Ovary (tissue), 7 donors: ENCODE measurements at regions not wholly inside any gene's neighbourhood (a gene's known extent, or its start where the extent isn't known, plus 50 kb on each side); places are given as distances from the start of the nearest gene placed in this dataset.

ENCODE experiments used
- DNase-seq, 5 donors: peaks; one replicate each; pipeline ENCODE4 v3.0.0-alpha.2; 2019 to 2020
- H3K27ac ChIP-seq, 2 donors: fragments of 200-600 bp; one replicate each; pipeline versions ENCODE4 v1.5.1 to v1.8.0; 2019 to 2022
- H3K27me3 ChIP-seq: fragments of 200-600 bp; one replicate; pipeline ENCODE4 v1.8.0; 2022
- H3K36me3 ChIP-seq: fragments of 200-600 bp; sonication (generic); one replicate; pipeline ENCODE4 v1.5.1; 2019
- H3K4me1 ChIP-seq: one replicate; pipeline ENCODE4 v1.8.1; 2013; ENCODE audit warnings: mild to moderate bottlenecking, moderate library complexity; ENCODE audit not compliant: insufficient read depth
- H3K4me3 ChIP-seq: fragments of 200-600 bp; sonication (generic); one replicate; pipeline ENCODE4 v1.5.1; 2017
- H3K9me3 ChIP-seq, 2 donors: fragments of 200-600 bp in 1 of 2; sonication (generic) in 1 of 2; one replicate each; pipeline versions ENCODE4 v1.5.1 to v1.8.1; 2013 to 2019; ENCODE audit warnings: mild to moderate bottlenecking in 1 of 2, moderate library complexity in 1 of 2
- EP300 ChIP-seq: sonication (generic); formaldehyde crosslinking; IDR thresholded peaks from one replicate; pipeline ENCODE4 v1.6.1; 2017; ENCODE audit warnings: antibody characterized with exemption
- POLR2A ChIP-seq: fragments of 450-650 bp; IDR thresholded peaks from one replicate; pipeline ENCODE4 v1.6.1; 2017; ENCODE audit warnings: antibody characterized with exemption, mild to moderate bottlenecking, moderate library complexity
- WGBS, 3 donors: extraction: QIAGEN DNeasy Blood & Tissue Kit in 1 of 3; methylation state at CpG; one replicate each; pipeline versions ENCODE4 v1.1.5 to v1.1.7; 2013 to 2017; 5-methylcytosine and 5-hydroxymethylcytosine counted together
- intact Hi-C, 4 donors: fragments of 100-400 bp; cut with DNase I; formaldehyde crosslinking; loops; one replicate each; pipeline versions ENCODE4 v1.11.0 to v1.15.1; 2022 to 2023
- TF ChIP-seq, protein P1 (sequence below), 3 donors: fragments of 450-650 bp in 2 of 3; fragments of 200-600 bp in 1 of 3; IDR thresholded peaks; one replicate each; pipeline versions ENCODE4 v1.5.1 to v1.8.0; 2016 to 2022; ENCODE audit warnings: antibody characterized with exemption in 3 of 3, mild to moderate bottlenecking in 1 of 3
- donor health status: DM: no; HTN: no; CAD: no; lungs with moderate emphysema.
- donor health status: DM: no; HTN: no; CAD: no.
- donor health status: Bipolar disorder and iron deficiency.
- donor health status: DM: no; HTN: no; CAD: no.
- donor health status: DM: yes; HTN: yes; CAD: no.

GRCh38 chr6:41451039-41451438 lies 95.1 kb upstream of the FOXP4 start:
- intact Hi-C loops = no loop called here
- DNase-seq = no peak
- Histone ChIP-seq H3K27ac (peak overlapping the region in 1 of 2 donors; percentile 67), H3K4me3 (no peak overlapping the region), H3K27me3 (no peaks in the 10 kb centered on the region), H3K4me1 (peaks cover 9% of the 10 kb centered on the region), H3K36me3 (no peaks in the 10 kb centered on the region), H3K9me3 (no peaks in the 10 kb centered on the region)
- WGBS, 3 donors = 50% methylated on average over 9 of the region's 9 CpGs
- TF ChIP-seq POLR2A = no peak
- no peak for TF ChIP-seq EP300
- TF ChIP-seq, protein P1, sequence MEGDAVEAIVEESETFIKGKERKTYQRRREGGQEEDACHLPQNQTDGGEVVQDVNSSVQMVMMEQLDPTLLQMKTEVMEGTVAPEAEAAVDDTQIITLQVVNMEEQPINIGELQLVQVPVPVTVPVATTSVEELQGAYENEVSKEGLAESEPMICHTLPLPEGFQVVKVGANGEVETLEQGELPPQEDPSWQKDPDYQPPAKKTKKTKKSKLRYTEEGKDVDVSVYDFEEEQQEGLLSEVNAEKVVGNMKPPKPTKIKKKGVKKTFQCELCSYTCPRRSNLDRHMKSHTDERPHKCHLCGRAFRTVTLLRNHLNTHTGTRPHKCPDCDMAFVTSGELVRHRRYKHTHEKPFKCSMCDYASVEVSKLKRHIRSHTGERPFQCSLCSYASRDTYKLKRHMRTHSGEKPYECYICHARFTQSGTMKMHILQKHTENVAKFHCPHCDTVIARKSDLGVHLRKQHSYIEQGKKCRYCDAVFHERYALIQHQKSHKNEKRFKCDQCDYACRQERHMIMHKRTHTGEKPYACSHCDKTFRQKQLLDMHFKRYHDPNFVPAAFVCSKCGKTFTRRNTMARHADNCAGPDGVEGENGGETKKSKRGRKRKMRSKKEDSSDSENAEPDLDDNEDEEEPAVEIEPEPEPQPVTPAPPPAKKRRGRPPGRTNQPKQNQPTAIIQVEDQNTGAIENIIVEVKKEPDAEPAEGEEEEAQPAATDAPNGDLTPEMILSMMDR (IDR thresholded peaks at IDR 0.05) = no peak

DNA sequence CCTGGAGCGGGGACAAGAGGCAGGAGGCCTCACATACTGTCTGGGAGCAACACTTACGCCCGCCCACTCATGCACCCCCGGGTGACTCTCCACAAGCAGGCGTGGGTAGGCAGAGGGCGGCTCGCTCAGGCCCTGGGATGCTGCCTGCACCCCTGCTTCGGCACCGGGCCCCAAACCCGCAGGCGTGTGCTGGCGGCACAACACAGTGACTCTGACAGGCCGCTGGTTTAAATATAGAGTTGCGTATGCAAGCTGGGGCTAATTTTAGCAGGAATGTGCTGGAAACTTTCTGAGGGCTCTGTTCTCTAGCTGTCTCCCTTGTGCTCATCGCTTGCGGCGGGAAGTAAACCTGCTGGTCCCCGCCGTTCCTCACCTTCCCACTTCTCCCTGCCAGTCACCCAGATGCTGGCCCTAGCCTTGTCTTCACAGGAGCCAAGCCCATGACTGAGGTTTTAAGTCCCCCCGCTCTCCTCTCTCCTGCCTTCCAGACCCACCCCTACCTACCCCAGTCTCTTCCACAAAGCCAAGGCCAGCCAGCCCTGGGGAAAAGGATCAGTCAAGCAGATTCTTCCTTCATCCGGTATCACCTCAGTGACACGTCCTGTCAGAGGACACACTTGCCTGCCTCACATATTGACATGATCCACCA lies 94.5 kb upstream of the FOXP4 start:
- H3K27me3 ChIP-seq = no peaks in the 10 kb centered on the region
- TF ChIP-seq POLR2A (no peak), EP300 (no peak)
- TF ChIP-seq, protein P1 (IDR thresholded peaks at IDR 0.05) = no peak
- no peak overlapping the region for H3K4me3 ChIP-seq
- H3K4me1 ChIP-seq = peaks cover 9% of the 10 kb centered on the region
- intact Hi-C loops = no loop called here
- H3K36me3 ChIP-seq = no peaks in the 10 kb centered on the region
- peak; percentile 17 to 51 (median 40) for DNase-seq
- WGBS, 3 donors = 26 to 38% (median 30%) methylated on average over 22 of the region's 22 CpGs
- H3K27ac ChIP-seq = peak overlapping the region in 1 of 2 donors; percentile 67
- no peaks in the 10 kb centered on the region for H3K9me3 ChIP-seq

DNA sequence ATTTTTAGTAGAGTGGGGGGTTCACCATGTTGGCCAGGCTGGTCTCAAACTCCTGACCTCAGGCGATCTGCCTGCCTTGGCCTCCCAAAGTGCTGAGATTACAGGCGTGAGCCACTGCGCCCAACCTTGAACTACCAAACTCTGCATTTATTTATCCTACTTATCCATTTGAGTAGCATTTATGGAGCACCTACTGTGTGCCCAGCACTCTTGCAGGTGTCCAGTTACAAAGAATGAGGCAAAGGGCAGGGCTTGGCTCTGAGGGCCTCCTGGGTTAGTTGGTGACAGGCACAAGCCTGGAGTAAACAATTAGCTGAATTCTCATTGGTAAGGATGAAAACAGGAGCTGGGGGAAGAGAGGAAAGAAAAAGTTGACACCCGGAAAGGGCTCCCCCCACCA lies 93.4 kb upstream of the FOXP4 start:
- no peaks in the 10 kb centered on the region for H3K36me3 ChIP-seq
- H3K27me3 ChIP-seq = no peaks in the 10 kb centered on the region
- WGBS, 3 donors = 90 to 96% (median 92%) methylated on average over 4 of the region's 4 CpGs
- peaks cover 9% of the 10 kb centered on the region for H3K4me1 ChIP-seq
- DNase-seq = no peak
- intact Hi-C loops = no loop called here
- TF ChIP-seq POLR2A = no peak
- TF ChIP-seq, protein P1 (IDR thresholded peaks at IDR 0.05) = no peak
- TF ChIP-seq EP300 = no peak
- H3K9me3 ChIP-seq = no peaks in the 10 kb centered on the region
- H3K27ac ChIP-seq = no peak overlapping the region
- no peak overlapping the region for H3K4me3 ChIP-seq

DNA sequence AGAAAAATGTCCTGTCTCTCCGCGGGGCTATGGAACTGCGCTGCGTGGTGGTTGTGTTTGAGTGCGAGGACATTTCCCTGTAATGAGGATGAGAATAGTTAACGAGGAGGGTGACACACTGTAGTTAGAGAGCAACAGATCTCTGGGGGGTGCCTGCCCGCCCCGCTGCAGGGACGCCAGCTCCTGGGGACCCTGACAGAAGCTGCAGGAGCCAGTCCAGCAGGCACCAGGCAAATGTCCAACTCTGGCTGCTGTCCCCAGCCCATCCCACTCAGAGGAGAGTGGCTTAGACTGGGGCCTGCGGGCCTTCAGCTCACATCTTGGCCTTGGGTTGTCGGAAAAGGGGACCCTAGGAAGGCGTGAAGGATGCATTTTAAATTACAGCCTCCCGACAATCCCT lies 92.9 kb upstream of the FOXP4 start:
- Histone ChIP-seq H3K36me3 (no peaks in the 10 kb centered on the region), H3K27ac (no peak overlapping the region), H3K27me3 (no peaks in the 10 kb centered on the region), H3K4me1 (peaks cover 9% of the 10 kb centered on the region), H3K4me3 (no peak overlapping the region), H3K9me3 (no peaks in the 10 kb centered on the region)
- DNase-seq = no peak
- 90 to 91% (median 90%) methylated on average over 13 of the region's 13 CpGs for WGBS, 3 donors
- intact Hi-C loops = no loop called here
- no peak for TF ChIP-seq POLR2A
- no peak for TF ChIP-seq EP300
- TF ChIP-seq, protein P1 (IDR thresholded peaks at IDR 0.05) = no peak
